PC-3 (cell line): ENCODE measurements at regions not wholly inside any gene's neighbourhood (a gene's known extent, or its start where the extent isn't known, plus 50 kb on each side); places are given as distances from the start of the nearest gene placed in this dataset.

Source experiments
- ATAC-seq: fragments of 200-7000 bp; cut with Tn5 transposase; 2 replicates; pipeline ENCODE4 v1.9.1; 2020; ENCODE audit warnings: mild to moderate bottlenecking, moderate library complexity
- BruUV-seq: library from RNA; stranded (reverse); fragments of 400-500 nt; replicated peaks from 2 replicates; lab custom pipeline; 2021; lab: Mats Ljungman, UMichigan
- CTCF ChIA-PET: fragments of 300-600 bp; sonication (Branson Sonifier 250); formaldehyde crosslinking; loops from one replicate; lab custom pipeline; 2022; ENCODE audit warnings: antibody characterized with exemption; lab: Charles Lee
- POLR2A ChIA-PET: fragments of 300-600 bp; sonication (Branson Sonifier 250); formaldehyde crosslinking; loops from one replicate; lab custom pipeline; 2022; ENCODE audit warnings: antibody characterized with exemption; ENCODE audit not compliant: unreplicated experiment; lab: Charles Lee
- DNase-seq: peaks from one replicate; pipeline ENCODE4 v3.0.0-alpha.2; 2015
- H2AFZ ChIP-seq: fragments of 300-600 bp; sonication (generic); 2 replicates; pipeline ENCODE4 v1.6.0; 2016; ENCODE audit warnings: antibody characterized with exemption, low read length
- H3F3A ChIP-seq: fragments of 300-600 bp; sonication (generic); one replicate; pipeline ENCODE4 v1.6.0; 2017; ENCODE audit warnings: antibody characterized with exemption, low read length, control low read depth, mild to moderate bottlenecking; ENCODE audit not compliant: unreplicated experiment
- H3K27ac ChIP-seq: fragments of 300-600 bp; sonication (generic); 2 replicates; pipeline ENCODE4 v1.5.1; 2016; ENCODE audit warnings: mild to moderate bottlenecking, low read length
- H3K27me3 ChIP-seq: fragments of 300-600 bp; sonication (generic); 2 replicates; pipeline ENCODE4 v1.6.1; 2016; ENCODE audit warnings: low read length, mixed read lengths
- H3K36me3 ChIP-seq: fragments of 300-600 bp; sonication (generic); 2 replicates; pipeline ENCODE4 v1.6.1; 2016; ENCODE audit warnings: low read depth, mixed run types, low read length, mixed read lengths
- H3K4me1 ChIP-seq: fragments of 300-600 bp; sonication (generic); 2 replicates; pipeline ENCODE4 v1.5.1; 2016; ENCODE audit warnings: low read length; ENCODE audit not compliant: insufficient read depth
- H3K4me2 ChIP-seq: fragments of 300-600 bp; sonication (generic); 2 replicates; pipeline ENCODE4 v1.6.0; 2016; ENCODE audit warnings: low read length
- H3K4me3 ChIP-seq: fragments of 300-600 bp; sonication (generic); 2 replicates; pipeline ENCODE4 v1.5.1; 2016; ENCODE audit warnings: mild to moderate bottlenecking, low read length, mixed read lengths
- H3K79me2 ChIP-seq: fragments of 300-600 bp; sonication (generic); 2 replicates; pipeline ENCODE4 v1.6.1; 2017; ENCODE audit warnings: low read length, mixed read lengths
- H3K9ac ChIP-seq: fragments of 300-600 bp; sonication (generic); 2 replicates; pipeline ENCODE4 v1.6.0; 2016; ENCODE audit warnings: mild to moderate bottlenecking, low read length
- H3K9me2 ChIP-seq: fragments of 300-600 bp; sonication (generic); replicated peaks from 2 replicates; pipeline ENCODE4 v1.6.1; 2016; ENCODE audit warnings: mixed run types, low read length, mixed read lengths
- H3K9me3 ChIP-seq: fragments of 300-600 bp; sonication (generic); 2 replicates; pipeline ENCODE4 v1.6.1; 2016; ENCODE audit warnings: low read length, mixed read lengths
- H4K20me1 ChIP-seq: fragments of 300-600 bp; sonication (generic); 2 replicates; pipeline ENCODE4 v1.6.1; 2016; ENCODE audit warnings: low read length, mixed read lengths
- EZH2 ChIP-seq: fragments of 300-600 bp; sonication (generic); IDR thresholded peaks from one replicate; pipeline ENCODE4 v1.6.1; 2017; ENCODE audit warnings: antibody characterized with exemption, mild to moderate bottlenecking, low read length; ENCODE audit not compliant: unreplicated experiment
- EZH2phosphoT487 ChIP-seq: fragments of 300-600 bp; sonication (generic); IDR thresholded peaks from 2 replicates; pipeline ENCODE4 v1.6.1; 2018; ENCODE audit warnings: mild to moderate bottlenecking, antibody characterized with exemption, low read length, borderline replicate concordance
- intact Hi-C: fragments of 100-400 bp; cut with micrococcal nuclease; formaldehyde crosslinking; loops from 2 replicates; pipeline ENCODE4 v1.9.0; 2023
- TF ChIP-seq, protein P1 (sequence below): fragments of 300-600 bp; sonication (generic); conservative IDR thresholded peaks from 2 replicates; pipeline ENCODE4 v1.5.1; 2017; ENCODE audit warnings: antibody characterized with exemption, low read depth, mild to moderate bottlenecking, low read length

DNA sequence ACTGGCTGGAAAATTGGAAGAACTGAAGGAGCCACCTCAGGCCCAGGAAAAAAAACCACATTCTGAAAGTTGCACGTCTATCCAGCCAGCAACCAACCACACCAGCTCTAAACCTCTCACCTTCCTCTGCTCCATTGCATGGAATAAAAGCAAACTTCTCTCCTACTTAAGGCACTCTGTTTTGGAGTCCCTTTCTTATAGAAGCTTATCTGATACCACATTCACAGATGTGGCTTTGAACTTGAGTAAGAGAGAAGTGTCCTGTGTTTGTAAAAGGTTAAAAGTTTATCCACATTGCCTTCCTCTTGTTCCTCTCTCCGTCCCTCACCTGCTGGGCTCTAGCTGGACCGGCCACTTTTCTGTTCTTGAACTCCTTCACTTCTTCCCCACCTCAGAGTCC, 99.6 kb upstream of the PLXNC1 start:
- Histone ChIP-seq H3K9me2 (no peaks in the 10 kb centered on the region), H3K9ac (no peak overlapping the region), H3K36me3 (no peaks in the 10 kb centered on the region), H3K4me3 (no peak overlapping the region), H3K9me3 (no peaks in the 10 kb centered on the region), H3F3A (no peaks in the 10 kb centered on the region), H3K79me2 (no peaks in the 10 kb centered on the region), H3K4me2 (no peak overlapping the region), H4K20me1 (no peaks in the 10 kb centered on the region), H3K4me1 (no peaks in the 10 kb centered on the region), H3K27ac (no peak overlapping the region), H3K27me3 (no peaks in the 10 kb centered on the region), H2AFZ (no peak overlapping the region)
- ChIA-PET POLR2A (no interaction called here), CTCF (no interaction called here)
- TF ChIP-seq EZH2 (no peak), EZH2phosphoT487 (no peak)
- TF ChIP-seq, protein P1, sequence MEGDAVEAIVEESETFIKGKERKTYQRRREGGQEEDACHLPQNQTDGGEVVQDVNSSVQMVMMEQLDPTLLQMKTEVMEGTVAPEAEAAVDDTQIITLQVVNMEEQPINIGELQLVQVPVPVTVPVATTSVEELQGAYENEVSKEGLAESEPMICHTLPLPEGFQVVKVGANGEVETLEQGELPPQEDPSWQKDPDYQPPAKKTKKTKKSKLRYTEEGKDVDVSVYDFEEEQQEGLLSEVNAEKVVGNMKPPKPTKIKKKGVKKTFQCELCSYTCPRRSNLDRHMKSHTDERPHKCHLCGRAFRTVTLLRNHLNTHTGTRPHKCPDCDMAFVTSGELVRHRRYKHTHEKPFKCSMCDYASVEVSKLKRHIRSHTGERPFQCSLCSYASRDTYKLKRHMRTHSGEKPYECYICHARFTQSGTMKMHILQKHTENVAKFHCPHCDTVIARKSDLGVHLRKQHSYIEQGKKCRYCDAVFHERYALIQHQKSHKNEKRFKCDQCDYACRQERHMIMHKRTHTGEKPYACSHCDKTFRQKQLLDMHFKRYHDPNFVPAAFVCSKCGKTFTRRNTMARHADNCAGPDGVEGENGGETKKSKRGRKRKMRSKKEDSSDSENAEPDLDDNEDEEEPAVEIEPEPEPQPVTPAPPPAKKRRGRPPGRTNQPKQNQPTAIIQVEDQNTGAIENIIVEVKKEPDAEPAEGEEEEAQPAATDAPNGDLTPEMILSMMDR: no peak
- ATAC-seq (no peak), DNase-seq (no peak)
- intact Hi-C loops: no loop called here
- no TSS peak for BruUV-seq

DNA sequence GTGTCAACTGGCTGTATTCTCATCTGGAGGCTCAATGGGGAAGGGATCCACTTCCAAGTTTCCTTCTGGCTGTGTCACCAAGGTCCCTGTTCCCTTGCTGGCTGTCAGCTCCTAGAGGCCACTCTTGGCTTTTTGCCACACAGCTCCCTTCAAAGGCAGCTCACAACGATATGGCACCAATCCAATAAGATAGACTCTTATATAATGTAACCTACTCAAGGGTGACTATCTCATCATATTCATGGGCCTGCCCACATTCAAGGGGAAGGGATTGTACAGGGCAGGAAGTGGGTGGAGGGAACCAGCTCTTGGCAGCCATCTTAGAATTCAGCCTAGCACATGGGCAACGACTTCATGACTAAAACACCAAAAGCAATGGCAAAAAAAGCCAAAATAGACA, 98.7 kb upstream of the PLXNC1 start:
- Histone ChIP-seq H3K27me3 (no peaks in the 10 kb centered on the region), H3K36me3 (no peaks in the 10 kb centered on the region), H3K9me3 (no peaks in the 10 kb centered on the region), H3K4me3 (no peak overlapping the region), H3K27ac (no peak overlapping the region), H3K9ac (no peak overlapping the region), H2AFZ (no peak overlapping the region), H3K9me2 (no peaks in the 10 kb centered on the region), H3K4me1 (no peaks in the 10 kb centered on the region), H3F3A (no peaks in the 10 kb centered on the region), H3K79me2 (no peaks in the 10 kb centered on the region), H3K4me2 (no peak overlapping the region), H4K20me1 (no peaks in the 10 kb centered on the region)
- DNase-seq: no peak
- no peak for ATAC-seq
- no TSS peak for BruUV-seq
- intact Hi-C loops: no loop called here
- TF ChIP-seq EZH2 (no peak), EZH2phosphoT487 (no peak)
- TF ChIP-seq, protein P1: no peak
- CTCF ChIA-PET: no interaction called here
- POLR2A ChIA-PET: no interaction called here

DNA sequence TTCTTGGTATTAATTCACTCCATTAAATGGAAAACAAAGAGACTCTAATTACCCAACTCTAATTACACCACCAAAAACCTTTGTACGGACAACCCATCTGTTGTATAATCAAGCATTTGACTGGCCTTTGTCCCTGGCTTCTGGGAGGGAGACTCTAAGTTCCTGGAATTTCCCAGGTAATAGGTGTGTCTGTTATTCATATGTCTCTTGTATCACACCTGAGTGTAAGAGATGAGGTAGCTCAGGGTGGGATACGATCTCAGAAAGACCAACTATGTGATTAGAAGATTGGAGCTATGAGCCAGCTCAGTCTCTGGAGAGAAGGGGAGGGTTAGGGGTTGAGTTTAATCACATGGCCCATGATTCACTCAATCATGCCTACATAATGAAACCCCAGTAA, 94.7 kb upstream of the PLXNC1 start:
- TF ChIP-seq EZH2: no peak
- TF ChIP-seq, protein P1: no peak
- TF ChIP-seq EZH2phosphoT487: no peak
- H3K9me2 ChIP-seq: no peaks in the 10 kb centered on the region
- BruUV-seq: no TSS peak
- H3K9ac ChIP-seq: no peak overlapping the region
- no peaks in the 10 kb centered on the region for H3K27me3 ChIP-seq
- ATAC-seq: no peak
- H3K4me2 ChIP-seq: no peak overlapping the region
- ChIA-PET POLR2A (no interaction called here), CTCF (no interaction called here)
- H3K27ac ChIP-seq: no peak overlapping the region
- no peaks in the 10 kb centered on the region for H3F3A ChIP-seq
- no peak overlapping the region for H3K4me3 ChIP-seq
- no peaks in the 10 kb centered on the region for H4K20me1 ChIP-seq
- intact Hi-C loops: no loop called here
- H2AFZ ChIP-seq: no peak overlapping the region
- no peaks in the 10 kb centered on the region for H3K79me2 ChIP-seq
- H3K4me1 ChIP-seq: peaks cover 6% of the 10 kb centered on the region; the same call in 1 of the 2 replicates
- DNase-seq: no peak
- no peaks in the 10 kb centered on the region for H3K36me3 ChIP-seq
- no peaks in the 10 kb centered on the region for H3K9me3 ChIP-seq
